Psoas muscle (tissue), 7 donors: ENCODE measurements at regions not wholly inside any gene's neighbourhood (a gene's known extent, or its start where the extent isn't known, plus 50 kb on each side); places are given as distances from the start of the nearest gene placed in this dataset.

Experiments used
- ATAC-seq, 4 donors: fragments of 200-7000 bp; cut with Tn5 transposase; one replicate each; pipeline ENCODE4 v1.9.1; 2020; ENCODE audit warnings: moderate library complexity in 3 of 4, mild to moderate bottlenecking in 2 of 4
- DNase-seq, 2 donors: peaks; one replicate each; pipeline ENCODE4 v3.0.0-alpha.2; 2020
- H3K27ac ChIP-seq: fragments of 200-600 bp; one replicate; pipeline ENCODE4 v1.8.0; 2022
- H3K27me3 ChIP-seq, 3 donors: fragments of 200-600 bp in 1 of 3; one replicate each; pipeline versions ENCODE4 v1.6.1 to v1.8.0; 2013 to 2022; ENCODE audit warnings: low read length in 2 of 3, mild to moderate bottlenecking in 2 of 3, moderate library complexity in 1 of 3; ENCODE audit not compliant: insufficient read depth in 3 of 3
- H3K36me3 ChIP-seq, 2 donors: fragments of 200-600 bp in 1 of 2; one replicate each; pipeline versions ENCODE4 v1.6.1 to v1.8.0; 2013 to 2022; ENCODE audit warnings: low read depth in 1 of 2, mild to moderate bottlenecking in 1 of 2, moderate library complexity in 1 of 2; ENCODE audit not compliant: insufficient read depth in 1 of 2
- H3K4me1 ChIP-seq: fragments of 200-600 bp; one replicate; pipeline ENCODE4 v1.8.0; 2022
- H3K4me3 ChIP-seq: fragments of 200-600 bp; one replicate; pipeline ENCODE4 v1.8.0; 2022; ENCODE audit warnings: mild to moderate bottlenecking
- H3K9me3 ChIP-seq: fragments of 200-600 bp; one replicate; pipeline ENCODE4 v1.8.0; 2022
- WGBS, 3 donors: extraction: QIAGEN DNeasy Blood & Tissue Kit; methylation state at CpG; one replicate each; pipeline versions ENCODE4 v1.1.6 to v1.1.7; 2013; 5-methylcytosine and 5-hydroxymethylcytosine counted together
- intact Hi-C, 2 donors: fragments of 100-400 bp; cut with DNase I; formaldehyde crosslinking; loops; one replicate each; pipeline versions ENCODE4 v1.11.0 to v1.14.2; 2022
- TF ChIP-seq, protein P1 (sequence below): fragments of 200-600 bp; IDR thresholded peaks from one replicate; pipeline ENCODE4 v1.8.0; 2022; ENCODE audit warnings: antibody characterized with exemption
- donor health status: healthy with polysubstance abuse.
- donor health status: DM: no; HTN: no; CAD: no; lungs with moderate emphysema.
- donor health status: Bipolar disorder and iron deficiency.
- donor health status: healthy.
- donor health status: DM: yes; HTN: yes; CAD: no.
- donor health status: DM: no; HTN: no; CAD: no.
- donor health status: DM: yes; HTN: yes; CAD: no.

DNA sequence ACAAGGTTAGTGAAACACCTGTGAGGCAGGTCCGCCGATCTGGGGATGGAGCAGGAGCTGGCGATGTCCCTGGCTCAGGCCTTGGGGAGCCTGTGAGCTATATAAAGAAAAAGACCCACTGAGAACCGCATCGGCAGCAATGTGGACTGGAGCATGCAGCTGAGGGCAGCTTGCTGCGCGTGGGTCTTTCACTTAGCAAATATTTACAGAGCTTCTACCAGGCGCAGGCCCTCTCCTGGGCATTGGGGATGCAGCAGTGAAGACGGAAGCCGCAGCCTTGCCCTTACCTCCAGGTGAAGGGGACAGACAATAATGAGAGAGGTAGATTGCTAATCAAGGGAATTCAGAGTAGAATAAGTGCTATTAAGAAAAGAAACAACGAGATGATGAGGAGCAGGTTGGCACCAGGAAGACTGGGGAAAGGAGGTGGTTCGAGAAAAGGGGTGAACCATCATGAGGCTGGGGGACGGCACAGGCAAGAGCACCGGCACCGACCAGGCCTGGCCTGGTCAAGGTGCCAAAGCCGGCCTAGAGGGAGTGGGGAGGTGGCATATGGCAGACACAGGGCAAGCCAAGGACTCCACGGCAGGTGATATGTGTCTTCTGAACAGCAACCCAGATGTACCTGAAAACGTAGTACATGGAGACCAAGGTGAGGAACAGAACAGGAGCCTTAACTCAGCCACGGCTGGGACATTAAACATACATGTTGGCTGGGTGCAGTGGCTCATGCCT lies 60.7 kb upstream of the PAX7 start:
- H3K4me3 ChIP-seq, result no peak overlapping the region
- intact Hi-C loops, result loop anchor here in 1 of 2 donors (10.0 kb wide), 2 partner anchors 905 to 1075 kb away; no protein-coding TSS in a partner anchor
- DNase-seq (no peak), ATAC-seq (no peak)
- H3K4me1 ChIP-seq, result no peaks in the 10 kb centered on the region
- WGBS, 3 donors, result 76 to 77% (median 76%) methylated on average over 19 of the region's 19 CpGs
- H3K27me3 ChIP-seq, result peaks cover 0 to 12% (median 2%) of the 10 kb centered on the region in 3 donors
- no peaks in the 10 kb centered on the region for H3K9me3 ChIP-seq
- no peak overlapping the region for H3K27ac ChIP-seq
- no peaks in the 10 kb centered on the region for H3K36me3 ChIP-seq
- TF ChIP-seq, protein P1, sequence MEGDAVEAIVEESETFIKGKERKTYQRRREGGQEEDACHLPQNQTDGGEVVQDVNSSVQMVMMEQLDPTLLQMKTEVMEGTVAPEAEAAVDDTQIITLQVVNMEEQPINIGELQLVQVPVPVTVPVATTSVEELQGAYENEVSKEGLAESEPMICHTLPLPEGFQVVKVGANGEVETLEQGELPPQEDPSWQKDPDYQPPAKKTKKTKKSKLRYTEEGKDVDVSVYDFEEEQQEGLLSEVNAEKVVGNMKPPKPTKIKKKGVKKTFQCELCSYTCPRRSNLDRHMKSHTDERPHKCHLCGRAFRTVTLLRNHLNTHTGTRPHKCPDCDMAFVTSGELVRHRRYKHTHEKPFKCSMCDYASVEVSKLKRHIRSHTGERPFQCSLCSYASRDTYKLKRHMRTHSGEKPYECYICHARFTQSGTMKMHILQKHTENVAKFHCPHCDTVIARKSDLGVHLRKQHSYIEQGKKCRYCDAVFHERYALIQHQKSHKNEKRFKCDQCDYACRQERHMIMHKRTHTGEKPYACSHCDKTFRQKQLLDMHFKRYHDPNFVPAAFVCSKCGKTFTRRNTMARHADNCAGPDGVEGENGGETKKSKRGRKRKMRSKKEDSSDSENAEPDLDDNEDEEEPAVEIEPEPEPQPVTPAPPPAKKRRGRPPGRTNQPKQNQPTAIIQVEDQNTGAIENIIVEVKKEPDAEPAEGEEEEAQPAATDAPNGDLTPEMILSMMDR, result no peak

DNA sequence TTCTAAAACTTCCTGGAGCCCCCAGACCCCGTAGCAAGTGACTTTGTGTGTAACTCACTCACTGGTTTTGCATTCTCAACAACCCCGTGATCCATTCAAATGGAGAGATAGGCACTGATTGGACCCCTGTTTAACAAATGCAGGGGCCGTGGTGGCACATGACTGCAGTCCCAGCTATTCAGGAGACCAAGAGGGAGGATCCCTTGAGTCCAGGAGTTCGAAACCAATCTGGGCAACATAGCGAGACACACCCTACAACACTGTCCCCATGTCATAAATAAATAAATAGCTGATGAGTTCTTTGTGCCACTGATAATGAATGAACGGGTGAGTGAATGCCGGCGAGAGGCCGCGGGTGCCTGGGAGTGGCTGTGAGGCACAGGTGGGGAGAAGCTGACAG lies 59.4 kb upstream of the PAX7 start:
- Histone ChIP-seq H3K27me3 (peaks cover 0 to 12% (median 2%) of the 10 kb centered on the region in 3 donors), H3K27ac (no peak overlapping the region), H3K4me3 (no peak overlapping the region), H3K4me1 (no peaks in the 10 kb centered on the region), H3K9me3 (no peaks in the 10 kb centered on the region), H3K36me3 (no peaks in the 10 kb centered on the region)
- WGBS, 3 donors, result 67 to 69% (median 69%) methylated on average over 10 of the region's 10 CpGs
- intact Hi-C loops, result loop anchor here in 1 of 2 donors (10.0 kb wide), 2 partner anchors 906 to 1076 kb away; no protein-coding TSS in a partner anchor
- TF ChIP-seq, protein P1, result no peak
- ATAC-seq (no peak), DNase-seq (no peak)

DNA sequence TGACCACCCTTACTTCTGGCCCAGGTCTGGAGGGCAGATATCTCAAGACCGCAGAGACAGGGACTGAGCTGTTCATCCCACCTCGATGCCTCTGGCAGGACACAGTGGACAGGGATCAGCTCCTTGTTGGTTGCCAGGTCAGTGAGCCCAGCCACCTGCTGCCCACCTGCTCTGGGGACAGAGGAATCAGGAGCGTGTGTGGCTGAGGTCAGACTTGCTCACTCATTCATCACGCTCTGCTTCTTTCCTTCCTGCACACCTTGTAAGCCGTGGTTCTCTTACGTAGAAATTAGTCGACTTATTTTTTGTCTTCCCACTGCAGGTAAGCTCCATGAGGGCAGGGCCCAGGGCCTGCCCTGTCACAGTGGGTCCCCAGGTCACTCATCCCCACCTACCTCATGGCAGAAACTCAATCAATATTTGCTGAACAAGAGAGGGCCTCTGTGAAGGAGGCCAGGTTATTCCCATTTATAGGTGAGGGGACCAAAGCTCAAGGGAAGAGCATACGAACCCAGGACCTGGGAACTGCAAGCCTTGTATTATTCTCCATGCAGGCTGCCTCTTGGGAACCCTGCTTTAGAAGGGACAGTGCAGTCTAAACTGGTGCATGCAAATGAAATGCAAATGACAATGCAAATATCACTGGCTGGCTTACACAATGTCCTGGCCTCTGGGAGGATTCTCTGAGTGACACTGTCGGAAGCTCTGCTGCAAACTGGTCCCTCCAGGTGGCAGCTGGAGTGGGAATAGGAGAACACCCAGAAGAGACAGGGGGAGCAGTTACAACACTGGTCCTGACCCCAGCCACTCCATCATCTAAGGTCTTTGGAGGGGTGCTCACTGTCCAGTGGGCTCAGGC lies 58.4 kb upstream of the PAX7 start:
- 66 to 87% (median 72%) methylated on average over 9 of the region's 9 CpGs for WGBS, 3 donors
- intact Hi-C loops, result loop anchor here in 1 of 2 donors (10.0 kb wide), 2 partner anchors 907 to 1077 kb away; no protein-coding TSS in a partner anchor
- H3K27me3 ChIP-seq, result peaks cover 0 to 9% (median 2%) of the 10 kb centered on the region in 3 donors
- DNase-seq (no peak), ATAC-seq (no peak)
- no peak overlapping the region for H3K4me3 ChIP-seq
- no peaks in the 10 kb centered on the region for H3K4me1 ChIP-seq
- TF ChIP-seq, protein P1, result no peak
- no peaks in the 10 kb centered on the region for H3K36me3 ChIP-seq
- H3K9me3 ChIP-seq, result no peaks in the 10 kb centered on the region
- no peak overlapping the region for H3K27ac ChIP-seq

DNA sequence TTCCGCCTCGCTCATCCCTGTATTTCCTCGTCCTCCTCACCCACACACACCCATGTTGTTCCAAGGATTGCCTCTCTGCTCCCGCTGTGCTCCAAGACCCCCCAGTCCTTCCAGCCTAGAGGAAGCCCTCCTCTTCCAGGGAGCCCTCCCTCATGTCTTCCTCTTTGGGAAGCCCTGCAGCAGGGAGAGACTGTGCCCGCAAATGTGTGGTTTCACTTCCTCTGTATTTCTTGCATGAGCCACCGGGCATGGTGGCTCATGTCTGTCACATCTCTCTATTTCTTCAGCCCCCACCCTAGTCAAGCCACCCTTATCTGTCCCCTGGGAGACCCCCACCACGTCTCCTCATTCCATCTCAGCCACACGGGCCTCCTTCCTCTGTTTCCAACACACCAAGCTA lies 57.5 kb upstream of the PAX7 start:
- H3K4me1 ChIP-seq, result no peaks in the 10 kb centered on the region
- H3K9me3 ChIP-seq, result no peaks in the 10 kb centered on the region
- DNase-seq (no peak), ATAC-seq (no peak)
- 73 to 76% (median 75%) methylated on average over 8 of the region's 8 CpGs for WGBS, 3 donors
- TF ChIP-seq, protein P1, result no peak
- peaks cover 0 to 9% (median 2%) of the 10 kb centered on the region in 3 donors for H3K27me3 ChIP-seq
- no peak overlapping the region for H3K4me3 ChIP-seq
- intact Hi-C loops, result loop anchor here in 1 of 2 donors (10.0 kb wide), 2 partner anchors 908 to 1078 kb away; no protein-coding TSS in a partner anchor
- H3K27ac ChIP-seq, result no peak overlapping the region
- no peaks in the 10 kb centered on the region for H3K36me3 ChIP-seq
